HTR-8/SVneo (cell line): ENCODE measurements at regions not wholly inside any gene's neighbourhood (a gene's known extent, or its start where the extent isn't known, plus 50 kb on each side); places are given as distances from the start of the nearest gene placed in this dataset.

Experiments used
- DNase-seq: peaks from one replicate; pipeline ENCODE4 v3.0.0; 2011; ENCODE audit warnings: low spot score, mixed read lengths; ENCODE audit not compliant: insufficient read length
- FAIRE-seq: peaks from 2 replicates; lab custom pipeline; 2011; peaks lifted over from hg19 to GRCh38; lab: Jason Lieb, UNC

DNA sequence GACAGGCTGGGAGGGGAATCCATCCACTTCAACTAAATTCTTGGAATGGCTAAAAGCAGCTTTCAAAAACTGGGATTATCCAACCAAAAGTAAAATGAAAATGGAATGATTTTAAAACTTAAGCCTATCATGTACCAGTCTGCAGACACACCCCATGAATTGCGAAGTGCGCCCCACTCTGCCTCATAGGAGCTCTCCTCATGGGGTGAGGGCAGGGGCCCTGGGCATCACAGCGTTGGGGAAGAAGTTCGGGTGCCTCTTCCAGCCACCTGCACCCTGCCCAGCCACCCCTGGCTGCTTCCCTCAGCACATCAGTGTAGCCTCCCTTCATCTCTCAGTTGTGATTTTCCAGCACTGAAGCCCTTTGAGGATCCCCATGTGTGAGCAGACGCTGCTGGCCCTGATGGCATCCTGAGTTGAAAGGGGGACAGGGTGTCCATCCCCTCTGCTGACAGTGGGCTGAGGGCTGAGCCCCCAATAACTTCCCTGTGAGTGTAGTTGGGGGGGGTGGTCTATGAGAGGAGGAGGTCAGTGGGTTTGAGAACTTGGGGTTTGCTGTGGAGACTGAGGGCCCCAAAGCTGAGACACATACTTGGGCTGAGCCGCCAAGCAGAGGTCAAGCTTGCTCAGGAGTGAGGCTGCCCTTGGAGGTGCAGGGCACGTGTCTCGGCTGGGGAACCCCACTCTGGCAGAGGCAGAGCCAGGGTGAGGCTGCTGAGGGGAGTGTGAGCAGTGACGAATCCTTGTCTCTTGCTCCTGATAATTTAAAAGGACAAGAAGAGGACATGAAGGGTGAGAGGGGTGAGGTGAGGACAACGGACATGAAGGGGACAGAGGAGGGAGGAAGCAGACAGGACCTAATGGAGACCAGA, 542.1 kb downstream of the TCERG1L start:
- DNase-seq (no peak), FAIRE-seq (no peak)

DNA sequence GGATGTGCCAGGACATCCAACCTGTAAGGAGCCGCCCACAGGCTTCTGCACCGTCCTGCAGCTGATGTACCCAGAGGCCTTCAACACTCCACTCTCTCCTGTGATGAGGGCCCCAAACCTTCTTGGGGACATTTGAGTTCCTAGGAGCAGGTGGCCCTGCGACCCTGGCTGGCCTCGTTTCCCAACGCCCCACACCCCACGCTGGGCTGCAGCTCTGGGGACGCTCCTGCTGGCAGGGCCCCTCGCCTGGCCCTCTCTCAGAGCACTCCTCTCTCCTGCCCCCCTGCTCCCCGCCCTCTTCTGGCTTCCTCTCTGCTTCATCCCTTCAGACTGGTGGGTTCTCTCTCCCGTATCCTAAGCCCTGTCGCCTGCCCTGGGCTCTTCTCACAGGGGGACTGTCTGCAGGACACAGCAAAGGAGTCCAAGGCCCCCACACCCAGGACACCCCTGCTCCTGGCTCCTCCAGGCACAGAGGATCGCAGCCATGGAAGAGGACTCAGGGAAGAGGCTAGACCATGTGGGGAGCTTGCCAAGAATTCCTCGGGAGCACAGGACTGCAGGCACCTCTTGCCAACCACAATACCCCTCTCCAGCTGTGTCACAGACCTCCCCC, 541.4 kb downstream of the TCERG1L start:
- DNase-seq (no peak), FAIRE-seq (no peak)

- no peak for FAIRE-seq
- DNase-seq = no peak
Observed at GRCh38 chr10:130771491-130771946, 540.0 kb downstream of the TCERG1L start.

DNA sequence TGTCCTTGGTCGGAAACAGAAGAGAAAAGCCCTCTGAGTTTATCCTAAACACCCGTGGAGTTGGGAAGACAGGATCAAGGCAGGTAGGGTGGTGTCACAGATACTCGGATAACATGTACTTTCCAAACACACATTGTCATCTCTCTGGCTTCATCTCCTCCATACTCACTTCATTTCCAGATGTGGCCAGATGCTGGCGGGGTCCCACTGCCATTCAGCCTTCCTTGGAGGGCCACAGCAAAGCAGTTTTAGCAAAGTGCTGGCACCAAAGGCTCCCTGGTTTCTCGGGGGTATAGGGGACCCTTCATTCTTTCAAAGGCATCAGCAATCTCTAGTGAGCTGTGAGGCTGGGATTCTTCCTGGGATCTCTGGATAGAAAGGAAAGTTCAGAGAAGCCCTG, 539.5 kb downstream of the TCERG1L start:
- DNase-seq (no peak), FAIRE-seq (no peak)

GRCh38 chr10:130772676-130773075, 538.8 kb downstream of the TCERG1L start:
- FAIRE-seq (no peak), DNase-seq (no peak)

DNA sequence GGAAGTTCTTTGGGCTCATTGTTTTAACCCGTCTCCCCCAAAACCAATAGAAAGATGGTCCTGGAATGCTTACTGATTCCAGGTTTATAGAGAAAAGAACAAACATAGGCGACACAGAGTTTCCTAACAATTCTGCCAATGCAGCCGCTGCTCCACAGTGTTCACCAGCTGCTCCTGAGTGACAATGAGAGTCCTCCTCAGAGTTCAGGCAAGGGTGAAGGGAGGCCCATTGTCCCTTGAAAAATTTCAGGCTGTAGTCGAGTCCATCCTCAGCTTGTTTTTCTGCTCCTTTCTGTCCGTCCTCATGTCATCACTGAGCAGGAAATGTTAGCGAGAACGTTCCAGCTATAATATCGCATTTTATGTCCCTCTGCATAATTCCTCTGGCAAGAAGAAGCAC, 537.6 kb downstream of the TCERG1L start:
- no peak for DNase-seq
- no peak for FAIRE-seq

DNA sequence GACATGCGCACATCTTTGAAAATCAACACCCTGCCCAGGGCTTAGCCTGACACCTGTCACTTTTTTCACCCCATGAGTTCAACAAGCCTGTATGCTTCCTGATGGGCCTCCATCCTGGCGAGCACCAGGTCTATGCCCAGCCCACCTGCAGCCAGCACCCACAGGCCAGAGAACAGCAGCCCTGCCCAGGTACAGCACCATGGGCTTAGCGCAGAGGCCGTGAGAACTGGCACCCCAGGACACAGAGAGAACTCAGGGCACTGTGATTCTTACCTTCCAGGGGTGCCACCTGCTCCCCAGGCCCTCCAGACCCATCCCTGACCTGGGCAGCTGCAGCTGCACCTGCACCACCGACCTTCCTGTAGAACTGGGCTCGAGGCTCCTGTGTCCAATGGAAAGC, 536.6 kb downstream of the TCERG1L start:
- no peak for FAIRE-seq

DNA sequence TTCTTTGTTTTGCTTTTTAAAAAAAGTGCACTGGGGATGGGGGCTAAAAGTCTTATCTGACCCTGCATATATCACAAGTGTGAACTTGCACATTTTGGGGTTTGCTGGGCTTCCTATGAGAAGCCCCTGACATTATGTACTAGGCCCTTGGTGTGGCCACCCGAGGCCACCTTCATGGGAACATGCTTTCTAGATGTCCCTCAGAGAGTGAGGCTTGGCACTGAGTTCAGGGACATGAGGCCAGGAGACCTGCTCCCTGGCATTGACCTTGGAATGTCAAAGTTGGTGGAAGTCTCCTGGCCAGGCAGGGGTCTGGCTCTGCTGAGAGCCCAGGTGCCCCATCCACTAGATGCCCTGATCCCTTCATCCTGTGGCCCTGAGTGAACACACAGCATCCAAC, 536.2 kb downstream of the TCERG1L start:
- DNase-seq = no peak
- no peak for FAIRE-seq

More for the DNA sequence above, 536.6 kb downstream of the TCERG1L start:
- DNase-seq = no peak

GRCh38 chr10:130776724-130777123, 534.8 kb downstream of the TCERG1L start:
- DNase-seq (no peak), FAIRE-seq (no peak)

DNA sequence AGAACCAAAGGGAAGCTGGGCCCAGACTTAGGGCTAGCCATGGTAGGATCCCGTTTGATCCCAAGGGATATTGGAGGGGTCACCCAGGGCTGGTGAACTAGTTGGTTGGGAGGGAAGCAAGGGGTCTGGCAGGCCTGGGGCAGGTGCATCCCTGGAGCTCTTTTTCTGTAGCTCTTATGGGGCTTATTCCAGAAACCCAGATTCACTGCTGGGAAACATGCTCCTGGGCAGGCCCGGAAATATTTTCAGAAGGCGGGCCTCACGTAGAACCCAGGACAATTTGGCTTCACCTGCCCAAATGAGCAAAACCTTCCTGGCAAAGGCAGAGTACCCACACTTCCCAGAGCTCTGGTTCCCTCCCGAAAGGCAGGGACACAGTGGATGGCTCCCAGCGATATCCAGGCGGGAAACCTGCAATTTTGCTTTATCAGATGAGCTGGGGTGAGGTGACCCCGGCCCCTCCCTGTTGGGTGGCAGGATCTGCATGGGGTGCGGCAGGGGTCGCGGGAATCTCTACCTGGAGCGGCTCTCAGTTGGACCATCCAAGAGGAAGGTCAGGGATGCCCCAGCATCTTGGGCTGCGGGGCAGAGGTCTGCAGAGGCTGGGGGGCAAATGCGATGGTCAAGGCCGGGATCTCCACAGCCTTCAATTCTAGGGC, 533.9 kb downstream of the TCERG1L start:
- FAIRE-seq = no peak

GRCh38 chr10:130778166-130778545, 533.4 kb downstream of the TCERG1L start:
- DNase-seq (no peak), FAIRE-seq (no peak)

More for the DNA sequence above, 533.9 kb downstream of the TCERG1L start:
- DNase-seq = no peak

DNA sequence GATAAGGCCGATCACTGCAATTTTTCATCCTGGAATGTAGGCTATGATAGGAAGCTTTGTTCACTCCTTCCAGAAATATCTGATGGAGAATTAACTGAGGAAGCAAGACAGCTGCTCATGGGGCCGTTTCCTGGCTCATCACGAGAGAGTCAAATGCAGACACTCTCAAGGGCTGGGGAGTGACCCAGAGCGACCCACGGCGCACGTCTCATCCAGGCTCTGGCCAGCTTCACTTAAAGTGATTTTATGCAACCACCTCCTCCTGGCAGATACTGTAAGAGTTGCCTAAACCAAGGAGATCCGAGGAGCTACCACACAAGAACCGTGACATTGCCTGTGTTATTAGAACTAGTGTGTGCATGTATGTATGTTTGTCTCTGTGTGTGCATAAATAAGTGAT, 530.8 kb downstream of the TCERG1L start:
- FAIRE-seq = no peak
- no peak for DNase-seq

DNA sequence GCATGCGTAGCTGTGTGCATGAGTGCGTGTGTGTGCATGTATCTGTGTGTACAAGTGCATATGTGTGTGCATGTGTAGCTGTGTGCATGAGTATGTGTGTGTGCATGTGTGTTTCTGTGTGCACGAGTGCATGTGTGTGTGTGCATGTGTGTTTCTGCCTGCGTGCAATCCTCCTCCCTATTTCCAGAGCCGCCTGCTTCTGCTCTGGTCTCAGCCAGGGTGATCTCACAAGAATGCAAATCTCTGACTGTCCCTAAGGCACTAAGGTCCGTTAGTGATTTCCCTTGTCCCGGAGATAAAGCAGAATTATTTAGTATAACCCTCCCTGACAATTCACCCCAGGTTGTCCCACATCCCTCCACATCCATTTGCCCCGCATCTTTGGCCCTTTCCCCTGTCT, 530.3 kb downstream of the TCERG1L start:
- DNase-seq (no peak), FAIRE-seq (no peak)

DNA sequence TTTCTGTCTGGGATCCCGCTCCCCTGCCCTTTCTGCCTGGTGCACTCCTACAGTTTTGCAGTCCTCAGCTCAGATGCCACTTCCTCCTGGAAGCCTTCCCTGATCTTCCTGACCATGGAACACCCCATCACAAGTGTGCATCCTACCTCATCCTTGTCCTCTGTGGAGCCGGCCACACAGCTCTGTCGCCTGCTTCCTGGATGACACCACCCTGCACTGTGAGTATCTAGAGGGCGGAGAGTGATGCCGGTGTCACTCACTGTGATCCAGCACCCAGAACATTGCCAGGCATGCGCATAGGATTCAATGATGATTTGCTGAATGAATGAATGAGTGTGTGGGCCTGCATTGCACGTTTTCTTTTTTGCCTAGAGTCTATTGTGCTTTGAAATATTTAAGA, 529.9 kb downstream of the TCERG1L start:
- FAIRE-seq (no peak), DNase-seq (no peak)

- DNase-seq (no peak), FAIRE-seq (no peak)
Observed at GRCh38 chr10:130782467-130782866, 529.1 kb downstream of the TCERG1L start.

DNA sequence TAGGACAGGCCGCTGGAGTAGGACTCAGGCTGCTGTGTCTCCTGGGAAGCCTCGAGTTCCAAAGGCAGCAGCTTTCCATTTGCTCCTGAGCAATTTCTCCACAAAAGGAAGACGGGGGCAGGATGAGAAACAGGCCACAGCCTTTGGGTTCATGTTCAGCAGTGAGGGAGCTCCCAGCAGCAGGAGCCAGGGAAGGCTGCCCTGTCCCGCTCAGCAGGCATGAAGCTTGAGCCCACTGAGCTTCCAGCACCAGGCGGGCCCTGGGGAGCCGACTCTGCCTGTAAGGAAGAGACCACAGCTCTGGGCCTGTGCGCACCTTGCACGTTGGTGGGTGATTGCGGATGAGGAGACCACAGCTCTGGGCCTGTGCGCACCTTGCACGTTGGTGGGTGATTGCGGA, 527.2 kb downstream of the TCERG1L start:
- FAIRE-seq (no peak), DNase-seq (no peak)

DNA sequence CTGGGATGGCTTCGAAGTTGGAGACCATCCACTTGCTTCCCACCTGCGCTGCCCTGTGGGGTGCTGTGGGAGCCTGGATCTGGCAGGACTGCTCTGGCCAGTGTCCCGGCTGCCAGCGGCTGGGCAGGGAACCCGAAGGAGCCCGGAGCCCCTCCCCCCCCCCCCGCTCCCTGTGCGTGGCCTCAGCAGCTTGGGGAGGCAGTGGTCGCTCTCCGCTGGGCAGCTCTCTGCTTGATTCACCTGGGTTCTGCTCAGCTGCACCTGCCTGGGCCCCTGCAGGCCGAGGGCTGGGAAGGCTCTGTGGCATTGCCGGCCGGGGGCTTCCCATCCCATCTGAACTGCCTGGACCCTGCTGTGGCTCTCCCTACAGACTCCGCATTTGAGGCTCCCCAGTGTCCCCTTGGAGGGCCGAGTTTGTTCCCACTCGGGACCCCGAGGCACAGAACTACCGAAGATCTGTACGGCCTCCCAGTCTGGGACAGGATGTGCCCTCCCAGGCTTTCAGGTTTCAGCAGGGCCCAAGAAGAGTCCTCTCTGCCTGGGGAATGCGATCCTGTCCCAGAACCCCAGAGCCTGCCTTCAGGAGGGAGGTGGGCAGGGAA, 525.1 kb downstream of the TCERG1L start:
- no peak for DNase-seq
- no peak for FAIRE-seq

DNA sequence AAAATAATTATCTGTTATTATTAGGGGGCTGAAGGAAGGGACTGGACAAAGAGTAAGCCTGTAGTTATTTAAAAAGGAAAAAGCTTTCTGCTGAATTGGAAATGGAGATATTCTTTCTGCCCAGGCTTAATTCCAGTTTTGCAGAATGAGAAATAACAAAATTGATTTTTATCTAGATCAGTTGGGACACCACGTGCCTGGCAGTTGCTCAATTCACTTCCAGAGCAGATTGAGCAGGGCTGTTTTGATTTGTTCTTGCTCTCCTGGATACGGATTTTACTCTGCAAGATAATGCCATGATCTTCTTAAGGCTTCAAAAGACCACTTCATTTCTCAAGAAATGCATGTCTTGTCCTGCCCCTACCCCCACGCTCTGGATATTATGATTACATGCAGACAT, 524.3 kb downstream of the TCERG1L start:
- no peak for FAIRE-seq
- no peak for DNase-seq

- FAIRE-seq = no peak
- no peak for DNase-seq
Observed at GRCh38 chr10:130787821-130788220, 523.7 kb downstream of the TCERG1L start.

GRCh38 chr10:130790339-130790738, 521.2 kb downstream of the TCERG1L start:
- FAIRE-seq = peak; percentile 99
- DNase-seq = no peak
